ENCODE measurements at regions not wholly inside any gene's neighbourhood (a gene's known extent, or its start where the extent isn't known, plus 50 kb on each side); places are given as distances from the start of the nearest gene placed in this dataset.

GRCh38 chr12:115583591-115583990 lies 693.9 kb downstream of the MED13L start:
- H3K9me3 ChIP-seq (replicated peaks; ENCODE audit: control insufficient read depth, insufficient read depth, low read length), result peaks cover 3% of the 10 kb centered on the region
- no peaks in the 10 kb centered on the region for H3K36me3 ChIP-seq (ENCODE audit: control insufficient read depth in 2 of 2, extremely low read depth in 1 of 2, insufficient read depth in 2 of 2, low read length in 2 of 2)
- H3K9me1 ChIP-seq (replicated peaks; ENCODE audit: control insufficient read depth, extremely low read depth, insufficient read depth, low read length), result no peaks in the 10 kb centered on the region
- ChIA-PET CTCF (no interaction called here), POLR2A (no interaction called here)
- no peaks in the 10 kb centered on the region for H4K20me1 ChIP-seq (replicated peaks; ENCODE audit: control insufficient read depth, extremely low read depth, insufficient read depth, low read length)
- no TSS peak for BruUV-seq (replicated peaks)
- no peak for FAIRE-seq
- H3K27ac ChIP-seq (ENCODE audit: insufficient read depth, low read depth, low read length), result no peak overlapping the region
- H3K4me3 ChIP-seq (replicated peaks in 1 of 3; ENCODE audit: insufficient read depth in 1 of 3, low read depth in 1 of 3, low read length in 3 of 3), result no peak overlapping the region
- H3K79me2 ChIP-seq (ENCODE audit: control insufficient read depth, insufficient read depth, low read length), result no peaks in the 10 kb centered on the region
- intact Hi-C loops (cut with micrococcal nuclease) (no loop called here), dilution Hi-C loops (cut with MboI; ENCODE audit: extremely low pct_ligation_motif_present, low sequenced_read_pairs) (no loop called here)
- no peak for TF ChIP-seq JUN (IDR thresholded peaks at IDR 0.05; ENCODE audit: borderline replicate concordance, insufficient read depth, insufficient read length, low read depth)
- no peak overlapping the region for H3K9ac ChIP-seq (replicated peaks; ENCODE audit: extremely low read depth, insufficient read depth, low read length)
- H3K27me3 ChIP-seq (ENCODE audit: control insufficient read depth in 2 of 2, insufficient read depth in 2 of 2, low read length in 2 of 2), result no peaks in the 10 kb centered on the region
- no peaks in the 10 kb centered on the region for H3K4me1 ChIP-seq (ENCODE audit: control insufficient read depth, extremely low read depth, insufficient read depth, low read length)
- no peak for DNase-seq (ENCODE audit: low read depth, low spot score)
- H2AFZ ChIP-seq (ENCODE audit: low read depth, low read length), result no peak overlapping the region
- H3K4me2 ChIP-seq (ENCODE audit: insufficient read depth, low read length), result no peak overlapping the region

GRCh38 chr12:115577401-115577800 lies 700.1 kb downstream of the MED13L start:
- Histone ChIP-seq H3K9ac (replicated peaks; ENCODE audit: extremely low read depth, insufficient read depth, low read length) (no peak overlapping the region), H3K4me3 (replicated peaks in 1 of 3; ENCODE audit: insufficient read depth in 1 of 3, low read depth in 1 of 3, low read length in 3 of 3) (no peak overlapping the region), H3K27ac (ENCODE audit: insufficient read depth, low read depth, low read length) (no peak overlapping the region), H3K4me2 (ENCODE audit: insufficient read depth, low read length) (no peak overlapping the region), H3K27me3 (ENCODE audit: control insufficient read depth in 2 of 2, insufficient read depth in 2 of 2, low read length in 2 of 2) (no peaks in the 10 kb centered on the region), H3K4me1 (ENCODE audit: control insufficient read depth, extremely low read depth, insufficient read depth, low read length) (no peaks in the 10 kb centered on the region), H2AFZ (ENCODE audit: low read depth, low read length) (no peak overlapping the region), H3K79me2 (ENCODE audit: control insufficient read depth, insufficient read depth, low read length) (no peaks in the 10 kb centered on the region), H3K9me1 (replicated peaks; ENCODE audit: control insufficient read depth, extremely low read depth, insufficient read depth, low read length) (no peaks in the 10 kb centered on the region), H3K9me3 (replicated peaks; ENCODE audit: control insufficient read depth, insufficient read depth, low read length) (no peaks in the 10 kb centered on the region), H3K36me3 (ENCODE audit: control insufficient read depth in 2 of 2, extremely low read depth in 1 of 2, insufficient read depth in 2 of 2, low read length in 2 of 2) (no peaks in the 10 kb centered on the region), H4K20me1 (replicated peaks; ENCODE audit: control insufficient read depth, extremely low read depth, insufficient read depth, low read length) (no peaks in the 10 kb centered on the region)
- DNase-seq (ENCODE audit: low read depth, low spot score), result no peak
- no peak for TF ChIP-seq GATA2 (IDR thresholded peaks at IDR 0.05; ENCODE audit: insufficient read depth, insufficient read length, low read depth, low read length)
- TF ChIP-seq FOS (IDR thresholded peaks at IDR 0.05; ENCODE audit: borderline replicate concordance, insufficient read depth, low read length), result no peak
- no peak for TF ChIP-seq JUN (IDR thresholded peaks at IDR 0.05; ENCODE audit: borderline replicate concordance, insufficient read depth, insufficient read length, low read depth)
- TF ChIP-seq POLR2A (IDR thresholded peaks at IDR 0.05; ENCODE audit: low read depth, low read length), result no peak
- no peak for TF ChIP-seq POLR2AphosphoS5 (IDR thresholded peaks at IDR 0.05; ENCODE audit: insufficient read depth, low read depth, low read length)
- no peak for TF ChIP-seq MAX (IDR thresholded peaks at IDR 0.05; ENCODE audit: insufficient read depth, insufficient read length)
- TF ChIP-seq MYC (IDR thresholded peaks at IDR 0.05; ENCODE audit: low read depth, low read length), result no peak
- CTCF ChIA-PET, result no interaction called here
- FAIRE-seq, result no peak
- intact Hi-C loops (cut with micrococcal nuclease), result no loop called here
- POLR2A ChIA-PET, result no interaction called here
- no TSS peak for BruUV-seq (replicated peaks)
- dilution Hi-C loops (cut with MboI; ENCODE audit: extremely low pct_ligation_motif_present, low sequenced_read_pairs), result no loop called here

All from endothelial cell of umbilical vein (primary cell).